Astrocyte (in vitro differentiated cells and primary cell): ENCODE measurements at regions not wholly inside any gene's neighbourhood (a gene's known extent, or its start where the extent isn't known, plus 50 kb on each side); places are given as distances from the start of the nearest gene placed in this dataset.

Experiments used
- DNase-seq: peaks from one replicate; pipeline ENCODE4 v3.0.0-alpha.2; 2010; ENCODE audit warnings: low read depth
- FAIRE-seq: peaks from 2 replicates; lab custom pipeline; 2011; peaks lifted over from hg19 to GRCh38; lab: Jason Lieb, UNC
- H2AFZ ChIP-seq: 2 replicates; pipeline ENCODE4 v1.6.0; 2012; ENCODE audit warnings: low read depth, low read length, inconsistent platforms
- H3K27ac ChIP-seq: 2 replicates; pipeline ENCODE4 v1.5.1; 2011; ENCODE audit warnings: low read depth, low read length, inconsistent platforms
- H3K27me3 ChIP-seq: 2 replicates; pipeline ENCODE4 v1.6.0; 2011; ENCODE audit warnings: low read length, inconsistent platforms; ENCODE audit not compliant: insufficient read depth
- H3K36me3 ChIP-seq: 2 replicates; pipeline ENCODE4 v1.5.1; 2011; ENCODE audit warnings: low read length, inconsistent platforms; ENCODE audit not compliant: insufficient read depth
- H3K4me1 ChIP-seq: 2 replicates; pipeline ENCODE4 v1.5.1; 2011; ENCODE audit warnings: low read length, inconsistent platforms; ENCODE audit not compliant: insufficient read depth
- H3K4me2 ChIP-seq: 2 replicates; pipeline ENCODE4 v1.6.0; 2012; ENCODE audit warnings: low read length, inconsistent platforms
- H3K4me3 ChIP-seq: 2 replicates; pipeline ENCODE4 v1.5.1; 2011; ENCODE audit warnings: low read depth, mild to moderate bottlenecking, low read length, inconsistent platforms; ENCODE audit not compliant: insufficient read depth
- H3K79me2 ChIP-seq: 2 replicates; pipeline ENCODE4 v1.6.0; 2012; ENCODE audit warnings: mild to moderate bottlenecking, low read length, inconsistent platforms; ENCODE audit not compliant: insufficient read depth
- H3K9ac ChIP-seq: 2 replicates; pipeline ENCODE4 v1.6.0; 2012; ENCODE audit warnings: mild to moderate bottlenecking, low read length, inconsistent platforms
- H3K9me3 ChIP-seq: 2 replicates; pipeline ENCODE4 v1.5.1; 2012; ENCODE audit warnings: low read depth, mild to moderate bottlenecking, low read length, inconsistent platforms; ENCODE audit not compliant: insufficient read depth
- H4K20me1 ChIP-seq: 2 replicates; pipeline ENCODE4 v1.6.0; 2012; ENCODE audit warnings: low read length, inconsistent platforms; ENCODE audit not compliant: insufficient read depth
- H3K27ac Mint-ChIP-seq: one replicate; pipeline ENCODE4 v1.8.0; 2021; ENCODE audit warnings: mild to moderate bottlenecking, mixed read lengths; ENCODE audit not compliant: unreplicated experiment
- H3K27me3 Mint-ChIP-seq: one replicate; pipeline ENCODE4 v1.8.0; 2021; ENCODE audit warnings: low read depth, mixed read lengths; ENCODE audit not compliant: unreplicated experiment
- H3K36me3 Mint-ChIP-seq: one replicate; pipeline ENCODE4 v1.8.0; 2021; ENCODE audit warnings: low read depth, mixed read lengths; ENCODE audit not compliant: unreplicated experiment
- H3K4me1 Mint-ChIP-seq: one replicate; pipeline ENCODE4 v1.8.0; 2021; ENCODE audit warnings: low read depth, mixed read lengths; ENCODE audit not compliant: unreplicated experiment
- H3K4me3 Mint-ChIP-seq: one replicate; pipeline ENCODE4 v1.8.0; 2021; ENCODE audit warnings: mild to moderate bottlenecking, moderate library complexity, mixed read lengths; ENCODE audit not compliant: unreplicated experiment
- H3K9me3 Mint-ChIP-seq: one replicate; pipeline ENCODE4 v1.8.0; 2021; ENCODE audit warnings: mild to moderate bottlenecking, mixed read lengths; ENCODE audit not compliant: unreplicated experiment
- EZH2 ChIP-seq: IDR thresholded peaks from 2 replicates; pipeline ENCODE4 v1.6.1; 2012; ENCODE audit warnings: mild to moderate bottlenecking, low read length, inconsistent platforms; ENCODE audit not compliant: insufficient read depth
- TF ChIP-seq, protein P1 (sequence below): IDR thresholded peaks from 2 replicates; pipeline ENCODE4 v1.5.1; 2011; ENCODE audit warnings: low read depth, mild to moderate bottlenecking, inconsistent platforms, low read length, moderate library complexity; ENCODE audit not compliant: insufficient read depth

DNA sequence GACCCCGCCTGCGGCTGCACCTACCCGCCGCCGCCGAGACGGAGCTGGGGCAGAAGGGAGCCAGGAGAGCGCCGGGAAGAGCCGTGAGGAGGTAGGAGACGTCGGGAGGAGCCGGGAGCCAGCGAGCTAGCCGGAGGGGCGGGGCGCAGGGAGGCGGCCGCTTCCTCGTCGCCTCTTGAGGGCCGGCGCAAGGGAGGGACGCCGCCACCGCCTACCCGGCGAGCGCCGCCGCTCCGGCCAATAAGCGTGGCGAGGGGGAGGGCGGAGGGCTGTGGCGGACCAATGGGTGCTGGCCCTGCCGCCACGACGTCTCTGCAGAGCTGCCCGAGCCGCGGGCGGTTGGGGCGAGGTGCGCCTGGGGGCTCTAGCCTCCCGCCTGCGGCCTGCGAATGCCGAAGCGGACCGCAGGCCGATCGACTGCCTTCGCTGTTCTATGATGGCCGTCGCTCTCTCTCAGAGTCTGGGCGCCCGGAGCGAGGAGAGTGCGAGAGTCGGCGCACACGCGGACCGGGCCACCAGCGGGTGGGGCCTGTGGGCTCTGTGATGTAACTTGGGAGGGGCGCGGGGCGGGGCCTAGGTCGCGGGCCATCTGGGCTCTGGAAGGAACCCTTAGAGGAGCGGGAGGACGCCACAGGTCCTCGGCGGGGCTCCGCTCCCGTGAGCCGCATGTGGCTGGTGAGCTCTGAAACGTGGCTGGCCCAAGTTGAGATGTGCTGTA, 72.7 kb upstream of the MAP4 start:
- Mint-ChIP-seq H3K4me1 (peaks cover 18% of the 10 kb centered on the region), H3K9me3 (no peaks in the 10 kb centered on the region), H3K27ac (peak overlapping the region; percentile 99), H3K27me3 (no peaks in the 10 kb centered on the region), H3K36me3 (peaks cover 3% of the 10 kb centered on the region), H3K4me3 (peak overlapping the region; percentile 98)
- peak overlapping the region; percentile 100 for H3K9ac ChIP-seq
- peak overlapping the region; percentile 97 for H3K27ac ChIP-seq
- FAIRE-seq (no peak), DNase-seq (peak; percentile 93)
- H3K27me3 ChIP-seq = no peaks in the 10 kb centered on the region
- no peaks in the 10 kb centered on the region for H3K9me3 ChIP-seq
- H3K4me3 ChIP-seq = peak overlapping the region; percentile 100
- H4K20me1 ChIP-seq = peaks cover 43% of the 10 kb centered on the region
- H2AFZ ChIP-seq = peak overlapping the region; percentile 90
- no peaks in the 10 kb centered on the region for H3K36me3 ChIP-seq
- TF ChIP-seq EZH2 = no peak
- TF ChIP-seq, protein P1, sequence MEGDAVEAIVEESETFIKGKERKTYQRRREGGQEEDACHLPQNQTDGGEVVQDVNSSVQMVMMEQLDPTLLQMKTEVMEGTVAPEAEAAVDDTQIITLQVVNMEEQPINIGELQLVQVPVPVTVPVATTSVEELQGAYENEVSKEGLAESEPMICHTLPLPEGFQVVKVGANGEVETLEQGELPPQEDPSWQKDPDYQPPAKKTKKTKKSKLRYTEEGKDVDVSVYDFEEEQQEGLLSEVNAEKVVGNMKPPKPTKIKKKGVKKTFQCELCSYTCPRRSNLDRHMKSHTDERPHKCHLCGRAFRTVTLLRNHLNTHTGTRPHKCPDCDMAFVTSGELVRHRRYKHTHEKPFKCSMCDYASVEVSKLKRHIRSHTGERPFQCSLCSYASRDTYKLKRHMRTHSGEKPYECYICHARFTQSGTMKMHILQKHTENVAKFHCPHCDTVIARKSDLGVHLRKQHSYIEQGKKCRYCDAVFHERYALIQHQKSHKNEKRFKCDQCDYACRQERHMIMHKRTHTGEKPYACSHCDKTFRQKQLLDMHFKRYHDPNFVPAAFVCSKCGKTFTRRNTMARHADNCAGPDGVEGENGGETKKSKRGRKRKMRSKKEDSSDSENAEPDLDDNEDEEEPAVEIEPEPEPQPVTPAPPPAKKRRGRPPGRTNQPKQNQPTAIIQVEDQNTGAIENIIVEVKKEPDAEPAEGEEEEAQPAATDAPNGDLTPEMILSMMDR = no peak
- H3K4me1 ChIP-seq = peaks cover 16% of the 10 kb centered on the region
- peaks cover 48% of the 10 kb centered on the region for H3K79me2 ChIP-seq
- peak overlapping the region; percentile 100 for H3K4me2 ChIP-seq

DNA sequence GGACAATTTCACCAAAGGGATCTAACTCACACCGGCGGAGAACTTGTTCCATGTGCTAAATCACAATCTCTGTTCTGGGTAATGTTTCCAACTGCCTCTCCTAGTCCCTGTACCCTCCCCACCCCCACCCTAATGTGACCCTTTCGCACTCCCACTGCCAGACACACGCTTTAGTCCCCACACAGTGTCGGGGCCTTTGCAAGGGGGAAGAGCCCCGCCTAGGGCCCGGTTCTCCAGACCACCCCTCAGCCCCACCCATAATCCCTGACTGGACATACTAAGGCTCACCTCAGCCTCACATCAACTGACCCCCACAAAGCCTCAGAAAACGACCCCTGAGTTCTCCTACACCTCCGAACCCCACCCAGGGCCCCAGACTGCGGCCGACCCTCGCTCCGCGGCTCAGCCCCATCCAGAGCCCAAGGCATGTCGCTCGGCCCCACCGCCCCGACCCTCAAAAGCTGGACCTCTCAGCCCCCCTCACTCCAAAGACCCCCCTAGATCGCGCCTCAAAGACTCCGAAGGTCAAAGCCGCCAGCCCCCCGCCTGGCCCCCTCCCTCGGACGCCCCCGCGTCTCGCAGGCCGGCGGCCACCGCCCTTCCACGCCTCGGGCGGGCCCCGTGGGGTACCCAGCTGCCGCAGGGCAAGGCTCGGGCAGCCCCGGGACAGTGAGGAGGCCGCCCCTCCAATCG, 72.0 kb upstream of the MAP4 start:
- Histone ChIP-seq H2AFZ (peak overlapping the region; percentile 2), H3K9me3 (no peaks in the 10 kb centered on the region), H3K4me3 (peak overlapping the region; percentile 100), H3K79me2 (peaks cover 55% of the 10 kb centered on the region), H3K27me3 (no peaks in the 10 kb centered on the region), H3K36me3 (no peaks in the 10 kb centered on the region), H3K27ac (peak overlapping the region; percentile 97), H3K9ac (peak overlapping the region; percentile 100), H3K4me2 (peak overlapping the region; percentile 100), H3K4me1 (peaks cover 16% of the 10 kb centered on the region), H4K20me1 (peaks cover 48% of the 10 kb centered on the region)
- no peak for TF ChIP-seq EZH2
- TF ChIP-seq, protein P1 = no peak
- Mint-ChIP-seq H3K36me3 (peaks cover 3% of the 10 kb centered on the region), H3K27me3 (no peaks in the 10 kb centered on the region), H3K4me1 (peaks cover 18% of the 10 kb centered on the region), H3K4me3 (peak overlapping the region; percentile 98), H3K9me3 (no peaks in the 10 kb centered on the region), H3K27ac (peak overlapping the region; percentile 100)
- FAIRE-seq = no peak
- DNase-seq = peak; percentile 27
